ENCODE measurements at regions not wholly inside any gene's neighbourhood (a gene's known extent, or its start where the extent isn't known, plus 50 kb on each side); places are given as distances from the start of the nearest gene placed in this dataset.
A peak's percentile ranks its signal among the peaks of the same experiment; 100 is the strongest.

- Histone ChIP-seq H3K27me3 (ENCODE audit: control insufficient read depth in 3 of 3, insufficient read depth in 3 of 3, low read length in 3 of 3) (no peaks in the 10 kb centered on the region), H3K36me3 (ENCODE audit: control insufficient read depth in 3 of 3, insufficient read depth in 2 of 3, low read depth in 1 of 3, low read length in 3 of 3) (no peaks in the 10 kb centered on the region), H3K9me3 (ENCODE audit: control insufficient read depth in 2 of 2, insufficient read depth in 1 of 2, low read depth in 1 of 2, low read length in 1 of 2) (peaks cover 0 to 6% of the 10 kb centered on the region in 2 donors), H3K4me3 (ENCODE audit: low read depth in 1 of 3, low read length in 3 of 3) (no peak overlapping the region), H3K27ac (ENCODE audit: low read depth in 1 of 3, low read length in 2 of 3) (no peak overlapping the region), H3K4me1 (ENCODE audit: control insufficient read depth in 3 of 3, insufficient read depth in 2 of 3, low read depth in 1 of 3, low read length in 2 of 3) (no peaks in the 10 kb centered on the region)
- WGBS, 3 donors: 89 to 95% (median 94%) methylated on average over 9 of the region's 9 CpGs
- DNase-seq (no peak), FAIRE-seq (no peak)
Measured at GRCh38 chr9:91106415-91107081, 255.2 kb downstream of the AUH start.

DNA sequence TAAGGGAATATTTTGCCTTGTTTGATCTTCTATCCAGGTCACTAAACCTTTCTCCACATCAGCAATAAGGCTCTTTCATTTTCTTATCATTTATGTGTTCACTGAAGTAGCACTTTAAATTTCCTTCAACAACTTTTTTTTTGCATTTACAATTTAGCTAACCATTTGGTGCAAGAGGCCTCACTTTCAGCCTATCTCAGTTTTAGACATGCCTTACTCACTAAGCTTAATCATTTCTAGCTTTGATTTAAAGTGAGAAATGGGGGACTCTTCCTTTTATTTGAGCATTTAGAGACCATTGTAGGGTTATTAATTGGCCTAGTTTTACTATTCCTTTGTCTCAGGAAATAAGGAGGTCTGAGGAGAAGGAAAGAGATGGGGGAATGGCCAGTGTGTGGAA lies 250.5 kb downstream of the AUH start:
- Histone ChIP-seq H3K9me3 (ENCODE audit: control insufficient read depth in 2 of 2, insufficient read depth in 1 of 2, low read depth in 1 of 2, low read length in 1 of 2) (peaks cover 0 to 6% of the 10 kb centered on the region in 2 donors), H3K4me1 (ENCODE audit: control insufficient read depth in 3 of 3, insufficient read depth in 2 of 3, low read depth in 1 of 3, low read length in 2 of 3) (no peaks in the 10 kb centered on the region), H3K4me3 (ENCODE audit: low read depth in 1 of 3, low read length in 3 of 3) (no peak overlapping the region), H3K36me3 (ENCODE audit: control insufficient read depth in 3 of 3, insufficient read depth in 2 of 3, low read depth in 1 of 3, low read length in 3 of 3) (no peaks in the 10 kb centered on the region), H3K27ac (ENCODE audit: low read depth in 1 of 3, low read length in 2 of 3) (no peak overlapping the region), H3K27me3 (ENCODE audit: control insufficient read depth in 3 of 3, insufficient read depth in 3 of 3, low read length in 3 of 3) (no peaks in the 10 kb centered on the region)
- FAIRE-seq (no peak), DNase-seq (no peak)

- Histone ChIP-seq H3K27ac (ENCODE audit: low read depth in 1 of 3, low read length in 2 of 3) (no peak overlapping the region), H3K4me1 (ENCODE audit: control insufficient read depth in 3 of 3, insufficient read depth in 2 of 3, low read depth in 1 of 3, low read length in 2 of 3) (no peaks in the 10 kb centered on the region), H3K4me3 (ENCODE audit: low read depth in 1 of 3, low read length in 3 of 3) (no peak overlapping the region), H3K27me3 (ENCODE audit: control insufficient read depth in 3 of 3, insufficient read depth in 3 of 3, low read length in 3 of 3) (peaks cover 0 to 4% (median 0%) of the 10 kb centered on the region in 3 donors), H3K36me3 (ENCODE audit: control insufficient read depth in 3 of 3, insufficient read depth in 2 of 3, low read depth in 1 of 3, low read length in 3 of 3) (no peaks in the 10 kb centered on the region), H3K9me3 (ENCODE audit: control insufficient read depth in 2 of 2, insufficient read depth in 1 of 2, low read depth in 1 of 2, low read length in 1 of 2) (peaks cover 0 to 13% of the 10 kb centered on the region in 2 donors)
- DNase-seq: no peak
- FAIRE-seq: no peak
- 96% methylated on average over 6 of the region's 6 CpGs for WGBS, 3 donors
Measured at GRCh38 chr9:91111876-91112275, 249.8 kb downstream of the AUH start.

DNA sequence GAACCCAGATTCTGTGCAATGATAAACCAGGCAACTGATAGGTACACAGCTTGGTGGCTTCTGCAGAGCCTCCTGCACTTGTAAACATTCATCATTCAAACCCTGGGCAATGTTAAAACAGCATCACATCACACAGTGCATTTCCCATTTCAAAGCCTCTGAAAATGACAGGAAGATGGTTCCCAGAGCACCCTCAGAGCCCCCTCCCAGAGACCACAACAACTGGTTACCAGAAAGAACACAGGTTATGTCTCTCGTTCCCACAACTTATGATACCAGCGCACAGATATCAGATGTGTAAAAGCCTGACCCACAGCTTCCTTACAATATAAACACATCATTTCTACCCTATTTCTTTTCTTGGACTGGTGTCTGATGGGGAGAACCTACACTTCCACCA lies 248.7 kb downstream of the AUH start:
- DNase-seq (no peak), FAIRE-seq (no peak)
- H3K4me1 ChIP-seq (ENCODE audit: control insufficient read depth in 3 of 3, insufficient read depth in 2 of 3, low read depth in 1 of 3, low read length in 2 of 3): peaks cover 0 to 4% (median 0%) of the 10 kb centered on the region in 3 donors
- no peaks in the 10 kb centered on the region for H3K36me3 ChIP-seq (ENCODE audit: control insufficient read depth in 3 of 3, insufficient read depth in 2 of 3, low read depth in 1 of 3, low read length in 3 of 3)
- peaks cover 0 to 18% of the 10 kb centered on the region in 2 donors for H3K9me3 ChIP-seq (ENCODE audit: control insufficient read depth in 2 of 2, insufficient read depth in 1 of 2, low read depth in 1 of 2, low read length in 1 of 2)
- 72 to 91% (median 83%) methylated on average over 2 of the region's 2 CpGs for WGBS, 3 donors
- no peak overlapping the region for H3K4me3 ChIP-seq (ENCODE audit: low read depth in 1 of 3, low read length in 3 of 3)
- H3K27me3 ChIP-seq (ENCODE audit: control insufficient read depth in 3 of 3, insufficient read depth in 3 of 3, low read length in 3 of 3): peaks cover 0 to 6% (median 0%) of the 10 kb centered on the region in 3 donors
- no peak overlapping the region for H3K27ac ChIP-seq (ENCODE audit: low read depth in 1 of 3, low read length in 2 of 3)

DNA sequence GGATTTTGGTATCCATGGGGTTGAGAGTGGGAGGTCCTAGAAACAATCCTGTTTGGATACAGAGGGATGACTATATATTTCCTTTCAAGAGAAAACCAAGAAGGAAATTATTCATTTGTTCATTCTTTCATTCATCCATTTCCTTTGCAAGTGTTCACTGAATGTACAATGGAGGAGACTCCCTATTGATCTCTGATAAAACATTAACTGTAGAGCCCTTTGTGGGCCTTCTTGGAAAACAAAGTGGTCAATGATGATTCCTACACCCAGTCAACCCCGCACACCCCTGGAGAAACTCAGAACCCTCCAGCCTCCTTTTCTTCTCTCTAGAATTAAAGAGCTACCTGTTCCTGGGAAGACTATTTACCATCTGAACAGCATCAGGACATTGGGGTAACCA lies 247.3 kb downstream of the AUH start:
- WGBS, 3 donors: 89 to 96% (median 91%) methylated on average over 1 of the region's 1 CpG
- peaks cover 0 to 18% of the 10 kb centered on the region in 2 donors for H3K9me3 ChIP-seq (ENCODE audit: control insufficient read depth in 2 of 2, insufficient read depth in 1 of 2, low read depth in 1 of 2, low read length in 1 of 2)
- no peak for FAIRE-seq

DNA sequence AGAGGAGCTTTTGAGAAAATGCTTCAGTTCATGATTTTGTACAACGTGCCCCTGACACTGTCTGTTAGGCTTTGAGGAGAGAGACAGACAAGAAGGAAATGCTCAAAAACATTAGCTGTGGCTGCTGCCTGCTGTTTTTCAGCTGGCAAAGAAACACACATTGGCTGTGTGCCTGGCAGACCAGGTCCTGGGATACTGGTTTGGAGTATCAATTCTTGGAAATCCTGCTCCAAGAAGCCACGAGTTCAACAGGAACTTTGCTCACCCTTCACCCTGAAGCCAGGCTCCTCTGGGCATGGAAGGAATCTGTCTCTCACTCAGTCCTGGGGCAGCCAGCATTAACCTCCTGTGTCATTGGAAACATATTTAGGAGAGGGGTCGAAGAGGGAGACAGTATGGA lies 245.5 kb downstream of the AUH start:
- DNase-seq (no peak), FAIRE-seq (no peak)
- Histone ChIP-seq H3K9me3 (ENCODE audit: control insufficient read depth in 2 of 2, insufficient read depth in 1 of 2, low read depth in 1 of 2, low read length in 1 of 2) (peaks cover 0 to 12% of the 10 kb centered on the region in 2 donors), H3K36me3 (ENCODE audit: control insufficient read depth in 3 of 3, insufficient read depth in 2 of 3, low read depth in 1 of 3, low read length in 3 of 3) (no peaks in the 10 kb centered on the region), H3K27me3 (ENCODE audit: control insufficient read depth in 3 of 3, insufficient read depth in 3 of 3, low read length in 3 of 3) (peaks cover 0 to 6% (median 0%) of the 10 kb centered on the region in 3 donors), H3K4me1 (ENCODE audit: control insufficient read depth in 3 of 3, insufficient read depth in 2 of 3, low read depth in 1 of 3, low read length in 2 of 3) (peaks cover 0 to 10% (median 0%) of the 10 kb centered on the region in 3 donors), H3K4me3 (ENCODE audit: low read depth in 1 of 3, low read length in 3 of 3) (no peak overlapping the region), H3K27ac (ENCODE audit: low read depth in 1 of 3, low read length in 2 of 3) (no peak overlapping the region)
- WGBS, 3 donors: 40 to 52% (median 44%) methylated on average over 3 of the region's 3 CpGs

More for the DNA sequence above, 247.3 kb downstream of the AUH start:
- no peak overlapping the region for H3K27ac ChIP-seq (ENCODE audit: low read depth in 1 of 3, low read length in 2 of 3)
- DNase-seq: no peak
- peaks cover 0 to 10% (median 0%) of the 10 kb centered on the region in 3 donors for H3K4me1 ChIP-seq (ENCODE audit: control insufficient read depth in 3 of 3, insufficient read depth in 2 of 3, low read depth in 1 of 3, low read length in 2 of 3)
- H3K27me3 ChIP-seq (ENCODE audit: control insufficient read depth in 3 of 3, insufficient read depth in 3 of 3, low read length in 3 of 3): peaks cover 0 to 6% (median 0%) of the 10 kb centered on the region in 3 donors
- no peak overlapping the region for H3K4me3 ChIP-seq (ENCODE audit: low read depth in 1 of 3, low read length in 3 of 3)
- no peaks in the 10 kb centered on the region for H3K36me3 ChIP-seq (ENCODE audit: control insufficient read depth in 3 of 3, insufficient read depth in 2 of 3, low read depth in 1 of 3, low read length in 3 of 3)

DNA sequence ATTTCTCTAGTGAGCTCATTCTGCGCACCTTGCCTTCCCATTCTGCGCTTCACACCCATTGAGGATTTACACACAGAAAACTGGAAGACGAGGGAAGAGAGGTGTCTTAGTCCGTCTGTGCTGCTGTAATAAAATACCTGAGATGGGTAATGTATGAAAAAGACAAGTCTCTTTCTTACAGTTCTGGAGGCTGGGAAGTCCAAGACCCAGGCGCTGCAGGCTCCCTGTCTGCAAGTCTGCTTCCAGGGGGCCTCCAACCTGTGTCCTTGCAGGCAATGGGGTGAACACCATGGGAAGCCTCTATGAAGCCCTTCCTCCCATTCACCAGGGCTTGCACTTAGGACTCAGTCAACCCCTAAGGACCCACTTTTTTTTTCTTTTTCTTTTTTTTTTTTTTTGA lies 245.0 kb downstream of the AUH start:
- H3K27ac ChIP-seq (ENCODE audit: low read depth in 1 of 3, low read length in 2 of 3): no peak overlapping the region
- peaks cover 0 to 10% (median 0%) of the 10 kb centered on the region in 3 donors for H3K4me1 ChIP-seq (ENCODE audit: control insufficient read depth in 3 of 3, insufficient read depth in 2 of 3, low read depth in 1 of 3, low read length in 2 of 3)
- no peak for DNase-seq
- H3K4me3 ChIP-seq (ENCODE audit: low read depth in 1 of 3, low read length in 3 of 3): no peak overlapping the region
- H3K9me3 ChIP-seq (ENCODE audit: control insufficient read depth in 2 of 2, insufficient read depth in 1 of 2, low read depth in 1 of 2, low read length in 1 of 2): peaks cover 0 to 12% of the 10 kb centered on the region in 2 donors
- H3K36me3 ChIP-seq (ENCODE audit: control insufficient read depth in 3 of 3, insufficient read depth in 2 of 3, low read depth in 1 of 3, low read length in 3 of 3): no peaks in the 10 kb centered on the region
- WGBS, 3 donors: 94 to 99% (median 95%) methylated on average over 5 of the region's 5 CpGs
- FAIRE-seq: no peak
- H3K27me3 ChIP-seq (ENCODE audit: control insufficient read depth in 3 of 3, insufficient read depth in 3 of 3, low read length in 3 of 3): peaks cover 0 to 6% (median 0%) of the 10 kb centered on the region in 3 donors

DNA sequence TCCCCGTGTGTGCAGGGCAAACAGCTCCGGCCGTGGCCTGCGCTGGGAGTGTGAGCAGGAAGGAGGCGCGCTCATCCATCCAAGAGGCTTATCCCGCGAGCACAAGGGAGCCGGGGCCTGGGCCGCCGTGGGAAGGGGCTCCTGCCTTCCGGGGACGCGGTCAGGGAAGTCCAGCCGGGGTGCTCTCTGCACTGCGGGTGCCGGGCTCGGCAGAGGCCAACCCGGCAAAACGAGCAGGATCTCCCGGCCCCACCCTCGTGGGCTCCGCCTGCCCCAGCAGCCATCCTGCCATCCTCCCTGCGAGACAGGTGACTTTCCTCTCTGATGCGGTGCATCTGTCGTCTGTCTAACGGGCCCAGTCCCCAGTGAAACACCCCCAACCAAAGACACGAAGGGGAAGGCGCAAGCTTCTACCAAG lies 244.2 kb downstream of the AUH start:
- FAIRE-seq (no peak), DNase-seq (no peak)
- H3K27ac ChIP-seq (ENCODE audit: low read depth in 1 of 3, low read length in 2 of 3): peak overlapping the region in 2 of 3 donors; percentile 2 to 51
- no peaks in the 10 kb centered on the region for H3K36me3 ChIP-seq (ENCODE audit: control insufficient read depth in 3 of 3, insufficient read depth in 2 of 3, low read depth in 1 of 3, low read length in 3 of 3)
- 73 to 82% (median 75%) methylated on average over 29 of the region's 29 CpGs for WGBS, 3 donors
- peaks cover 0 to 6% (median 0%) of the 10 kb centered on the region in 3 donors for H3K27me3 ChIP-seq (ENCODE audit: control insufficient read depth in 3 of 3, insufficient read depth in 3 of 3, low read length in 3 of 3)
- peaks cover 0 to 12% of the 10 kb centered on the region in 2 donors for H3K9me3 ChIP-seq (ENCODE audit: control insufficient read depth in 2 of 2, insufficient read depth in 1 of 2, low read depth in 1 of 2, low read length in 1 of 2)
- peak overlapping the region in 1 of 3 donors; percentile 33 for H3K4me3 ChIP-seq (ENCODE audit: low read depth in 1 of 3, low read length in 3 of 3)
- peaks cover 0 to 10% (median 0%) of the 10 kb centered on the region in 3 donors for H3K4me1 ChIP-seq (ENCODE audit: control insufficient read depth in 3 of 3, insufficient read depth in 2 of 3, low read depth in 1 of 3, low read length in 2 of 3)

Measured in small intestine (tissue), 7 donors.